ENCODE measurements at regions not wholly inside any gene's neighbourhood (a gene's known extent, or its start where the extent isn't known, plus 50 kb on each side); places are given as distances from the start of the nearest gene placed in this dataset.

DNA sequence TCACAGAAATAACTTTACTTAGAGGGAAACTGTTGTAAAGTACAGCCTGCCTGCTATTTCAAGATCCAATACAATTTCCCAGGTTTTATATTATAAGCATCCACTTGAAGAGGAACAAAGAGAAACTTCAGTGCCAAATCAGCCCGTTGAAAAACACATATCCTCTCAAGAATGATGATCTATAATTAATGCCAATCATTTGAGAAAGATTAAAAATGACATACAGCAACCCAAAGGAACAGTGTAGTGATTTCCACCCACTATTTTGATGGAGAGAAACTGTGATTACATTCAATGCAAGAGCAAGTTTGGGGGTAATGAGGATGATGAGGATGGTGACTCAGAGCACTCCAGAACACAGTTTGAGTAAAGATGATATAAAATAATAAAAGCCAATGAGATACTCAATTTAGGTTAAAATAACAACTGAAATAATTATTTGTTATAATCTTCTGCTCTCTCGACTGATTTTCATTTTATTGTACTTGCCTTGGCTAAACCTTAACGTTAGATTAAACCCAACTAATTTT lies 715.5 kb downstream of the NCAM2 start:
- DNase-seq (ENCODE audit: low spot score): no peak
- TF ChIP-seq, protein P1, sequence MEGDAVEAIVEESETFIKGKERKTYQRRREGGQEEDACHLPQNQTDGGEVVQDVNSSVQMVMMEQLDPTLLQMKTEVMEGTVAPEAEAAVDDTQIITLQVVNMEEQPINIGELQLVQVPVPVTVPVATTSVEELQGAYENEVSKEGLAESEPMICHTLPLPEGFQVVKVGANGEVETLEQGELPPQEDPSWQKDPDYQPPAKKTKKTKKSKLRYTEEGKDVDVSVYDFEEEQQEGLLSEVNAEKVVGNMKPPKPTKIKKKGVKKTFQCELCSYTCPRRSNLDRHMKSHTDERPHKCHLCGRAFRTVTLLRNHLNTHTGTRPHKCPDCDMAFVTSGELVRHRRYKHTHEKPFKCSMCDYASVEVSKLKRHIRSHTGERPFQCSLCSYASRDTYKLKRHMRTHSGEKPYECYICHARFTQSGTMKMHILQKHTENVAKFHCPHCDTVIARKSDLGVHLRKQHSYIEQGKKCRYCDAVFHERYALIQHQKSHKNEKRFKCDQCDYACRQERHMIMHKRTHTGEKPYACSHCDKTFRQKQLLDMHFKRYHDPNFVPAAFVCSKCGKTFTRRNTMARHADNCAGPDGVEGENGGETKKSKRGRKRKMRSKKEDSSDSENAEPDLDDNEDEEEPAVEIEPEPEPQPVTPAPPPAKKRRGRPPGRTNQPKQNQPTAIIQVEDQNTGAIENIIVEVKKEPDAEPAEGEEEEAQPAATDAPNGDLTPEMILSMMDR (conservative IDR thresholded peaks at IDR 0.05; ENCODE audit: low read depth): no peak
- H3K27ac ChIP-seq: no peak overlapping the region
- POLR2A ChIA-PET (ENCODE audit: low non-redundant PET): no interaction called here
- CTCF ChIA-PET: interaction anchor here (0.6 kb wide), 1 partner anchor 208 kb away, joined by 3 read pairs; no protein-coding TSS in a partner anchor

DNA sequence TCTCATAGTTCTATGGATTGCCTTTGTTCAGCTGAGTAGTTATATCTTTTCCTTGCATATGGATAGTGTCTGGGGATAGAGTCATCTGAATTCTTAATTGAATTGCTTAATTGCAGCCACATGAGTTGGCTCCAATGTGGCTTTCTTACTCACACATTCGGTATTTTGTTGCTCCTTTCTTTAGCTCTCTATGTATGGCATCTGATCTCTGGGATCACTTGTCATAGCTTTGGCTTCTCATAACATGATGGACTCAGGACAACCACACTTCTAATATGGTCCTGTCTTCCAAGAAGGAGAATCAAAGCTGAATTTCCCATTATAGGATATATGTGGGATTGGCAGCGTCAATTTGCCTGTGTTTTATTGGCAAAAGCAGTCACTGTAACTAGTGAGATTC lies 716.2 kb downstream of the NCAM2 start:
- TF ChIP-seq, protein P1 (conservative IDR thresholded peaks at IDR 0.05; ENCODE audit: low read depth): no peak
- no peak for DNase-seq (ENCODE audit: low spot score)
- ChIA-PET POLR2A (ENCODE audit: low non-redundant PET) (no interaction called here), CTCF (interaction anchor here (0.6 kb wide), 1 partner anchor 208 kb away, joined by 3 read pairs; no protein-coding TSS in a partner anchor)
- H3K27ac ChIP-seq: no peak overlapping the region

DNA sequence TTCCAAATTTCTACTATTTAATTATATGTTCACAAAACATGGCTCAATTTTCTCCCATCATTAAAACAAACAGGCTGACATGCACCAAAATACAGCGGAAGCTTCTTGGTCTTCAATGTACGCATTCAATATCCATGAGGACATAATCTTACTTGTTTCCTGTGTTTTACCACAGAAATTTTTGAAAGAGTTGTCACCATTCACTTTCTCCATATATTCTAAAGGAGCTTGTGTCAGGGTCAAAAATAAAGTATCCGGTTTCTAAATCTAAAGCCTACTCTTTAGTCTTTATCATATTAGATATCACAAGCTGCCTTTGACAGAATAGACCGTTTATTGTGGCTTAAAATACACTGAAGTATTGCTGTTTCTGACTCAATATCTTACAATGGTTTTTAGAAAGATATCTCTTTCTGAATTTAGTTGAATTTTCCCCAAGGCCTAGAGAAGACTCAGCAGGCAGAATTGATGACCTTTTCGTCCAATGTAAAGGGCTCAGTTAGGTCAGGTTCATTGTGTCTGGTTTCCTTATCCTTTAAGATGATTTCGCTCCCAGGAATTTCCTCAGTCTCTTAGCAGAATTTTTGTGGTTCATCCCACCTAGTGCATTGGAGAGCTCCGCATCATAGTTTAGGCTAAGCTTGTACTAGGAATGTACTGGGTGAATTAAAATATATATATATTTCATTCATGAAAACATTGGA lies 717.2 kb downstream of the NCAM2 start:
- ChIA-PET CTCF (interaction anchor here (0.5 to 0.6 kb wide), 2 partner anchors 956 to 1098 kb away, joined by 3 to 5 read pairs; no protein-coding TSS in a partner anchor), POLR2A (ENCODE audit: low non-redundant PET) (no interaction called here)
- TF ChIP-seq, protein P1 (conservative IDR thresholded peaks at IDR 0.05; ENCODE audit: low read depth): no peak
- H3K27ac ChIP-seq: no peak overlapping the region
- DNase-seq (ENCODE audit: low spot score): no peak

DNA sequence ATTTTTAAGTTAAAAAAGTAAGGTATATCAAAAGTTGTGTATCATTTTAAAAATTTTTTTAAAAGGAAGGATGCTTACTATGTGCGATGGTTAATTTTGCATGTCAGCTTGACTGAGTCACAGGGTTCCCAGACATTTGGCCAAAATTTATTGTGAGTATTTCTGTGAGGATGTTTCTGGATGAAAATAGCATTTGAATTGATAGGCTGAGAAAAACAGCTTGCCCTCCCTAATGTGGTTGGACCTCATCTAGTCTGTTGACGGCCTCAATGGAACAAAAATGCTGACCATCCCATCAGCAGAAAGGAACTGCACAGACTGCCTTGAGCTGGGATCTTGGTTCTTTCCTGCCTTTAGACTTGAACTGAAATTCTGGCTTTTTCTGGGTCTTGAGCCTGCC lies 724.5 kb downstream of the NCAM2 start:
- CTCF ChIA-PET: interaction anchor here (0.5 kb wide), 1 partner anchor 417 kb away, joined by 3 read pairs; no protein-coding TSS in a partner anchor
- DNase-seq (ENCODE audit: low spot score): no peak
- no peak overlapping the region for H3K27ac ChIP-seq
- POLR2A ChIA-PET (ENCODE audit: low non-redundant PET): no interaction called here
- TF ChIP-seq, protein P1 (conservative IDR thresholded peaks at IDR 0.05; ENCODE audit: low read depth): no peak

DNA sequence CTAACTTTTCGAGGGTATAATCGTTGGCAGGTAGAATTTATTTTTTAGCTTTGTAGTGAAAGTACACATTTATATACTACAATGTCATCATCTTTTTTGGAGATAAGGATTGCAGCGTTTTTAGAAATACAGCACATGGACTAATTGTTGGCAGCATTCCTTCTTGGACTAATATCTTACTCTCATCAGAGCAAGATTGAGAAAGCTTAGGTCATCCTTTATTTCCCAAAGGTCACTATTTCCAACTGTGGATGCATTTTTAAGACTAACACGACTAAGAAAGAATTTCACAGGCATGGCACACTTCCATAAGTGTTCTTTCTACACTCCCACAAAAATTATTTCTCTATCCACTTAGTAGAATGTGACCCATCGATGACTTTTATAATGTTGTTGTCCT lies 732.3 kb downstream of the NCAM2 start:
- DNase-seq (ENCODE audit: low spot score): no peak
- ChIA-PET CTCF (interaction anchor here (0.7 kb wide), 1 partner anchor 498 kb away, joined by 4 read pairs; no protein-coding TSS in a partner anchor), POLR2A (ENCODE audit: low non-redundant PET) (no interaction called here)
- TF ChIP-seq, protein P1 (conservative IDR thresholded peaks at IDR 0.05; ENCODE audit: low read depth): no peak
- H3K27ac ChIP-seq: no peak overlapping the region

DNA sequence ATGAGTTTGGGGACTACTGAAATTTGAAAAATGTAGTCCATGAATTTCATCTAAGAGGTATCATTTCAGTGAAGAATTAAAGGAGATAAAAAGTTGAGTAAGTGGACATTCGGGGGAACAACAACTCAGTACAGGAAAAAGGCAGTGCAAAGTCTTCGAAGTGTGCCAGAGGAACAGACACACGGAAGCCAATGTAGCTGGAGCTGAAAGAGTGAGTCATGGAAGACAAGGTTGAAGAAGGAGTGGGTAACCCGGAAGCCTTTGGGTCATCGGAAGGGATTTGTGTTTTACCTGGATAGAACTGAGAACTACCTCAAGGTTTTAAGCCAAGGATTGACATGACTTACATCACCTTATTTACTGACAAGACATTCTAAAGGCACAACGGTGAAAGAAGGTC lies 733.4 kb downstream of the NCAM2 start:
- H3K27ac ChIP-seq: no peak overlapping the region
- TF ChIP-seq, protein P1 (conservative IDR thresholded peaks at IDR 0.05; ENCODE audit: low read depth): no peak
- CTCF ChIA-PET: interaction anchor here (0.8 kb wide), 1 partner anchor 525 kb away, joined by 4 read pairs; no protein-coding TSS in a partner anchor
- DNase-seq (ENCODE audit: low spot score): no peak
- POLR2A ChIA-PET (ENCODE audit: low non-redundant PET): no interaction called here
